CD4-positive, alpha-beta T cell treated with Interleukin-17A for 4 hours (primary cell): ENCODE measurements at regions not wholly inside any gene's neighbourhood (a gene's known extent, or its start where the extent isn't known, plus 50 kb on each side); places are given as distances from the start of the nearest gene placed in this dataset.
"Not testable (repeated sequence)": the region's sequence is repeated elsewhere in the genome, so short reads cannot be mapped to it uniquely, and the experiment has no call there.

Experiments
- DNase-seq: peaks from one replicate; pipeline ENCODE4 v3.0.0-alpha.2; 2020; ENCODE audit warnings: mixed read lengths

DNA sequence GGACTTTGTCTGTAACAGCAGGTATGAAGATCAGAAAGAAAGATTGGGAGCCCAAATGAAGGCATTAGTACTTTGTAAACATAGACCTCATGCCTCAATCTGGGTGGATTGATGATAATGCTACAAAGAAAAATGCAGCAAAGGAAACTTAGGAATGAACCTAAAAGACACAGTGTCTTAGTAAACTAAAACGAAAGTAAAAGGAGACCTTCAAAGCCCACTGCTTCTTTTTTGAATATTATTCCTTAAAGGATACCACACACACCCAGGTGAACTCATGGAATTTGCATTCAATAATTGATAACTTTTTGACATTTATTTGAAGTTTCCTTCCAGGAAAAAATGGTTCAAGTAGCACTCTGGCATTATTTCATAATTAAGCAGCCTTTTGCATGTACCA lies 543.2 kb downstream of the TTLL7 start:
- not testable (repeated sequence) for DNase-seq

GRCh38 chr1:83445873-83446272 lies 553.1 kb downstream of the TTLL7 start:
- DNase-seq, result not testable (repeated sequence)

GRCh38 chr1:83442412-83442811 lies 556.5 kb downstream of the TTLL7 start:
- not testable (repeated sequence) for DNase-seq

DNA sequence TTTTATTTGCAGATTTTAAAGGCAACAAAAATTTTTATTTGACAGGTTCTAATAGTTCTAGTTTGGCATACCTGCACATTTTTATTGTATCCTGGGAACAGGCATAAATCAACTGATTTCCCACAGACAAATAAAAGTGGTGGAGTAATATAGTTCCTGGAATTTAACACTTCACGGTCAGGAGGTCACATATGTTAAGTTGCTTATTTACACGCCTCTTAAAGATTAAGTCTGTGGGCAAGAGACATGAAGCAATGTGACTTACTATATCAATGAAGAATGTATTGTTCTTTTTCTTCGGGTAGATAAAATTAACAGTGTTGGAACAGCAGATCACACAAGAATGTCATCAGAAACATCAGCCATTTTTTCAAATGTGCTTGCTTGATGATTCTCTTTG lies 558.3 kb downstream of the TTLL7 start:
- DNase-seq, result not testable (repeated sequence)

GRCh38 chr1:83440021-83440420 lies 558.9 kb downstream of the TTLL7 start:
- DNase-seq, result not testable (repeated sequence)

DNA sequence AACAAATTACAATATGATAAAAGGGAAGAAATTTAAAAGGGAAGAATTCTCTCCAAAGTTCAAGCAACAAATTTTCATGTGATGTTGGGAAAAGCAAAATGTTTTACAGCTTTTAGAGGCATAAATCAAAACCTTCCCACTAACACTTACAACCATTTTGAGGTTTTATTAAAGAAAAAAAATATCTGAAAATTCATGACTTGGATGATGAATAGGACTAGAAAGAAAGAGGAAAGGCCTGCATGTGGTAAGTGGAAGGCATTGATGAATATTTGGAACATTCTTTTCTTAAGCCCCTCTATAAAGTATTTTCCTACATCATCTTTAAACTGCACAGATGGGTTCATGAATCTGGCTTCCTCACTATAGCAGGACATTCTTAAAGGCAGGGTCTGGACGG lies 560.6 kb downstream of the TTLL7 start:
- not testable (repeated sequence) for DNase-seq

DNA sequence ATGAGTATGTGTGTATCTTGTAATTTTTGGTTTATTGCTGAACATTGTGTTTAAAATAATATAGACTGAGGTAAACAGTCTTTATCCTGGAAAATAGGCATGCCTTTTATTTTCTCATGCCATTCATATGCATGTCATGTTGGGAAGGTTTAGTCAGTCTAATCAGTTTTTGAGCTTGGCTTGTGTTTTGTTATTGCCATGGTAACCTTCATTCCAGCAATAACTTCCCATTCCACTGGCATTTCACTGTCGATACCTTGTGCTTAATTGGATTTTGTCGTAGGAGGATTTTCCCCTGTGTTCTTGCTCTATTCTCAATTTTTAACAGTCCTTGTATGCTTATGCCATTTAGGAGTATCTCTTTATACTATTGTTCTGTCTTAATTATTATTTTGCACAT lies 563.6 kb downstream of the TTLL7 start:
- not testable (repeated sequence) for DNase-seq

- DNase-seq, result not testable (repeated sequence)
Observed at GRCh38 chr1:83427566-83427965, 571.4 kb downstream of the TTLL7 start.

DNA sequence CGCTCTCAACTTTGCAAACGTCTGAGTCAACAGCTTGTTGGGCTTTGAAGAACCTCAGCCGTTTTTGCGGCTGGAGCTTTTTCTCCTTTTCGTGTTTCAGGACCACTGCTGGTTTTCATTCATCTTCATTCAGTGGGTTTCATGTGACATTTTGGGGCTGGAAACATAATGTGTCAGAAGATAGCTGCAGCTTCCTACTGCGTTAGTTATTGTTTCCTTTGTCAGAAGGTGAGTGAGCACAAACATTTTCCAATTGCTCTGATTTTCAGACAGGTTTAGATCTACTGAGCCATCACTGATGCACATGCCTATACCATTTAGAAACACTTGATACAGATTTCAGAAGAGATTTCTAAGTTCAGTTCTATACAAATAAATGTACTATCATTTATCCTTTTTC lies 575.5 kb downstream of the TTLL7 start:
- not testable (repeated sequence) for DNase-seq

GRCh38 chr1:83418558-83418957 lies 580.4 kb downstream of the TTLL7 start:
- DNase-seq, result no peak

GRCh38 chr1:83413839-83414107 lies 585.2 kb downstream of the TTLL7 start:
- not testable (repeated sequence) for DNase-seq

GRCh38 chr1:83410746-83411413 lies 588.1 kb downstream of the TTLL7 start:
- DNase-seq, result not testable (repeated sequence)

GRCh38 chr1:83406693-83407371 lies 592.1 kb downstream of the TTLL7 start:
- DNase-seq, result not testable (repeated sequence)

- not testable (repeated sequence) for DNase-seq
Observed at GRCh38 chr1:83405789-83406188, 593.1 kb downstream of the TTLL7 start.

DNA sequence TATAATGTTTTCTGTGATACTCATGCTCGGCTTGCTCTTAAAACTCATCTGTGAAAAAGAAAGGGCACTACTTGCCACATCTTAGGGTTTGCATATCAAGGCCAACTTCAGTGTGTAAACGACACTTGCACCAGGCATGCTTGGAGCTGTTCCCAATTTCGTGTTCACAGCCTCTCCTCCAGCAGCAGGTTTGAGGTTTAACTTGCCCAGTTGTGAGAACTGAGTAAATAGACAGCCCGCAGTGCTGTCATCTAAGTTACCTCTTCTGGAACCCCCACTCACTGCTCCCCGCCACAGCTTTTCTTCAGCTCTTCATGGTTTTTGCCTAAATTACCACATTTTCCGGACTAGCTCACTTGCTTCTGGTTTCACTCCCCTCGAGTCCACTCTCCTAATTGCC lies 595.4 kb downstream of the TTLL7 start:
- DNase-seq, result not testable (repeated sequence)

DNA sequence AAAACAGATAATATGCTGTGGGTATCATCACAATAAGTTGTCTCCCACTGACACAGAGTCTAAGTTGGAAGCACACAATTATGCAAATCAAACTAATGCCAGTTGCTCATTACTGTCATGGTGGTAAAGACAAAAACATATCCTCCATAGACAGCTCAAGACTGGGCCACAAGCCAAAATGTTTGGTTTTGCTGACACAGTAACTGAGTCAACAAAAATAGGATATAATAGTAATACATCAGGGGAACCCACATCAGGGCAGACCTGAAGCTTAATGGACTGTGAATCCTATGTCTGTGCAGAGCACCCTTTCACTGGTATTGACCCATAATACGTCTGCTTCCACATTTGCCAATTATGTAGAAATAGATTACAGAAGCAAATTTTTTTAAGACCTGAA lies 597.8 kb downstream of the TTLL7 start:
- not testable (repeated sequence) for DNase-seq

DNA sequence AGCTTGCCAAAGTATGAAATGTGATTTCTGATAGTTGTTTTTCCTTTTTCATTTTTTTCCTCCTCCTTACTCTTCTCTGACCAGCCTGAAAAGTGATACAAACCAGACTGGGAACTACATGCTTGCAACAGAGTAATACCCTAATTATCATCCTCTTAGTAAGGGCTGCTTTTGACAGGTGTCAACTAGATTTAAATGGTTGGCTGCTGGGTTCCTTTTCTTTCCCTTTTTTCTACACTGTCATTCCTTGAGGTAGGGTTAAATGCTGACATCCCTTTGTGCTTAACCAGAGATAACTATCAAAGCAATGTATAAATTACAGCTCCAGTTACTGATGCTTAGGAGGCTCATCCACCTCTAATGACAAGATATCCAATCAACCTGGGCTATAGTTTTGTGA lies 598.8 kb downstream of the TTLL7 start:
- not testable (repeated sequence) for DNase-seq

GRCh38 chr1:83398125-83398524 lies 600.8 kb downstream of the TTLL7 start:
- DNase-seq, result not testable (repeated sequence)

- not testable (repeated sequence) for DNase-seq
Observed at GRCh38 chr1:83395130-83395529, 603.8 kb downstream of the TTLL7 start.

GRCh38 chr1:83386946-83387345 lies 612.0 kb downstream of the TTLL7 start:
- DNase-seq, result not testable (repeated sequence)

GRCh38 chr1:83383107-83383506 lies 615.8 kb downstream of the TTLL7 start:
- DNase-seq, result not testable (repeated sequence)

- not testable (repeated sequence) for DNase-seq
Observed at GRCh38 chr1:83373018-83373417, 625.9 kb downstream of the TTLL7 start.

DNA sequence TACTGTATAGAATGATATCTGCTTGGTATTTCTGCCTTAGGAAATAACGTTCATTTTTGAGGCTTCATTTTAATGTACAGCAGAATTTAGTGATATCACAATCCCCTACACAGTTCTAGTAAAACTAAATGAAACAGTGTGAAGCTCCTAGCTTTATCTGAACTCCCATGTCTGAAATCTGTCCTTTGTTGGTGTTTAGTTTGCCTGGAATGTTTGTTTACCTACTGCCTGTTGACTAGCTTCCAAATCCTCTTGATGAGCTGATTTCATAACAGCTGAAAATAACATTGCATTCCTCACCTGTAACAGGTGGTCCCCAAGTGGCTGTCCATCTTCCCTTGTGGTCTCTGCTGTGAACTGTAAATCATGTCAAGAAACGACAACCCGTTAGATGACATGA lies 629.1 kb downstream of the TTLL7 start:
- DNase-seq, result not testable (repeated sequence)

DNA sequence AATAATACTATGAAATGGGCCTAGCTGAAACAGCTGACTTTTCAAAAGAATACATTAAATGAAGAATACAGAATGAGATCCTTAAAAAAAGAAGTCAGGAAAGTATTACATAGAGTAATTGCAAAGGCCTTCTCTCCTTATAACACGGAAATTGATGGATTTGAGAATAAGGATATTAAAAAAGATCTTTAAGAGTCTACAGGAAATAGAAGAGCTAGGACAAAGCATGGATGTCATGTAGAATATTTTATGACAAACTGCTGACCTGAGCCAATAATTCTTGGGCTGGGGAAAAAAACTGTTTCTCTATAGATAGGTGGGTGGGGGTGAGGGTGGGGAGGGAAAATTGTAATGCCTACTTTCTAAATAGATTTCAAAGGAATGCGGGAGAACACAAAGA lies 633.6 kb downstream of the TTLL7 start:
- not testable (repeated sequence) for DNase-seq

DNA sequence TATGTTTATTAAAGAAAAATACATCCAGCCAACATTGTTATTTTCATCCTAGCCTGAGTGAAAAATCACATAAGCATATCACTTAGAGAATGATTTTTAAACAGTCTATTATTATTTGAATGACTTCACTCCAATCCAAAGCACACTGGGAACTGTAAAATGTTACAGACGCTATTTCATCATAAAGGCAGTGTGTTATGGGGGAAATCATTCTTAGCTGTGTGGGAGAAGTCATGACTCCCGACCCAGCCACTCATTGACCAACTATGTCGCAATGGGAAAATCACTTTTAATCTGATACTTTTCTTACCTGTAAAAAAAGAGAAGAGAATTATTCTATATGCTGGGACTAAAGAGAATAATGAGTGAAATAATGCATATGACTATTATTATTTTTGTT lies 653.6 kb downstream of the TTLL7 start:
- not testable (repeated sequence) for DNase-seq
